Inferior parietal cortex (tissue), 1 donor: ENCODE measurements at regions not wholly inside any gene's neighbourhood (a gene's known extent, or its start where the extent isn't known, plus 50 kb on each side); places are given as distances from the start of the nearest gene placed in this dataset.
"Not testable (repeated sequence)": the region's sequence is repeated elsewhere in the genome, so short reads cannot be mapped to it uniquely, and the experiment has no call there.

Source experiments
- DNase-seq: peaks from one replicate; pipeline ENCODE4 v3.0.0-alpha.2; 2016; ENCODE audit errors: extremely low spot score

DNA sequence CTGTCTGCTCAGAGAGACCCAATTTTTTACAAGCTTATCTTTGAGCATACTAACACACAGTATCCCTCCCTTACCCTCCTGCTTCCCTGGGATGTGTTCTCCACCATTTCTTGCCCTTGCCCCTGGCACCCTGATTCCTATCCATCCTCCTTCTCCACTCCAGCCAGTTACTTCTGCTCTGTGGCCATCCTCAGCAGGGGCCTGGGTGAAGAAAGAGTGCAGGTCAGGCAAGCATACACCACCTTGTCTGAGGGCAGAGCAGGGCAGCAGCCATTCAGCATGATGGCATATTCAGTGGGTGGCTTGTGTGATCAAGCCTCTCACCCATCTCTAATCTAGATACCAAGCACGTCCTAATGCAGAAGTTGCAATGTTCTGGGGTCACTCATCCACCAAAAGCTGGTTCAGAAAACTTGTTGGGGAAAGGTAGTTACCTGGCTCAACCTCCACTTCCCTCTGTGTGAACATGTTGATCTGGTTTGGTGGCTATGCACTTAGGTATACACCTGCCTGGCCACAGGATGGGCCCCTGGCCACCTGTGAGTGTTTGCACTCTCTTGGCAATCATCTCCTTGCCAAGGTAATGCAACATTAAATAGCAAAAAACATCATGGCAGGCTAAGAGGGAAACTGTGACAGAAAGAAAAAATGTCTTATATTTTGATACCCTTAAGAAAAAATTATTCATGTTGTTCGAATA lies 900.3 kb upstream of the MIR17HG start:
- no peak for DNase-seq

DNA sequence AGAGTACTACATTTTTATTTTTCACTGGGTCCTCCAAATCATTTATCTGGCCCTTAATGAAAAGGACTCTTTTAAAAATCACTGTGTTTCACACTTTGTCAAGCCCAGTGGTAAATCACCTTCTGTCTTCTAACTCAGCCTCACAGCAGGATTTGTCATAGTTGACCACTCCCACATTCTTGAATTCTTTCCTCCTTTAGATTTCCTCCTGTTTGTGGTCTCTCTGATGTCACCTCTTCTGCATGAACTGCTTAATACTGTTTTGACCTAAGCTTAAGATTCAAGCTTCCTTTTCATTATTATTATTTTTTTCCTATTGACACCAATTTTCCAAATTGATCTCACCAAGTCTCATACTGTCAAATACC lies 899.8 kb upstream of the MIR17HG start:
- no peak for DNase-seq

DNA sequence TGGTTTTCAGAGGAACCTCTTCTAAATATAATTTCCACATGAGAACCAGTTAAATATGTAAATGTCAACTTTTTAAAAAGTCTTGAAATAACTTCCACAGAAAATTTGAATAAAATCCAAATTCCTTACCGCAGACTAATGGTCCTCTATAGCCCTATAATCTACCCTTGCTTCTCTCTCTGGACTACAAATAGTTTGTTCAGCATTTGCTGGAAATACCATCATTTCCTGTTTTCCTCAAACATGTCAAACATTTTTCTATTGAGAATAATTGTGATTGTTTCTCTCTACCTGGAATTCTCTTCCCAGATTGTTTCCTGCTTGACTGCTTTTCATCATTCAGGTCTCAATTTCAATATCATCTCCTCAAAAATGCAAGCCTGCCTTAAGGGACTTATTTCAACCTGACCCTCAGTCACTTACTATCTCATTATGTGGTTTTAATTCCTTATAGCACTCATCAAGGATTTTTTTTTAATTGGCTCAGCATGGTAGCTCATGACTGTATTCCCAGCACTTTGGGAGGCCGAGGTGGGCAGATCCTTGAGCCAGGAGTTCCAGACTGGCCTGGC lies 898.9 kb upstream of the MIR17HG start:
- no peak for DNase-seq

DNA sequence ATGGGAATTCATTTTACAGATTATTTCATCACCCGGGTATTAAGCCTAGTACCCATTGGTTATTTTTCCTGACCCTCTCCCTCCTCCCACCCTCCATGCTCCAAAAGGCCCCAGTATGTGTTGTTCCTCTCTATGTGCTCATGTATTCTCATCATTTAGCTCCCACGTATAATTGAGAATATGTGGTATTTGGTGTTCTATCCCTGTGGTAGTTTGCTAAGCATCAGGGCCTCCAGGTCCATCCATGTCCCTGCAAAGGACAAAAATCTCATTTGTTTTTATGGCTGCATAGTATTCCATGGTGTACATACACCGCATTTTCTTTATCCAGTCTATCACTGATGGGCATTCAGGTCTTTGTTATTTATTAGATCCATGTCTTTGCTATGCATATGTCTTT lies 894.1 kb upstream of the MIR17HG start:
- no peak for DNase-seq

DNA sequence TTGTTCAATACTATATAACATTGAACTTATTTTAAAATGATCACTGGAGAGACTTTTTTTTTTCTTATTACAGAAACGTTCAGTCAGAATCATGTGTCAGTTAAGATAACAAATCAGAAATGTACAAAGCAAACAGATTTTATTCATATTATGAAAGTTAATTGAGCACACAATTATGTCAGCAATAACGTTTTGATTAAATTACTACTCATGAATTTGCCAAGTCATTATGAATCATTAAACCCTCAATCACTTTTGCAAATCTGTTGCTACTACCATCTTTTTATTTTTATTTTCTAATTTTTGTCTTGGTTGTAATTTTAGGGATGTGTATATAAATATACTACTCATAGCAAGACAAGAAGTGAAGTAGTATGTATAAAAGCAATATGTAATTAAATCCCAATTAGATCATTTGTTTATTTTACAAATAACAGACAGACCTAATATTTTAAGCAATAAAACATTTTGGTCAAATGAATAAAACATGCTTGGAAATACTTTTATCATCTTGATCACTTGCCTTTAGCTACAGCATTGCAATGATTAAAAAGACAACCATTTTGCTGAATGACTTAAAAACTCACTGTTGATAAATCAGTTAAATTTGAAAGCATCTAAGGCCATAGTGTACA lies 893.4 kb upstream of the MIR17HG start:
- DNase-seq: no peak

DNA sequence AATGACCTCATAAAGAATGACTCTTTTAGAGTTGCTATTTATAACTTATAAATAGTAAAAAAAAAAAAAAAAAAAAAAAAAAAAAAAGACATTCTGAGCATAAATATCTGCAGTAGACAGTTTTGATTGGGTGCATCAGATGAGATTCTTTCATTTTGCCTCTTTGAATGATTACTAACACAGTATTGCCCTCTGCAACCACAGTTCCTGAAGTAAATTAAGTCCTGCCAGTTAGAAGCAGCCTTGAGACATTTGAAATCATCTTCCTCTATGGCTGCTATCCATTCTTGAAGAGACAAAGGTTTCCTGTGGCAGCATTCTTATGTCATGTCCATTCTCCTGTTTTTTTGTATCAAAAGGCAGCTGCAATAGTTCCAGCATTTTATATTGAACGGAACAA lies 892.4 kb upstream of the MIR17HG start:
- no peak for DNase-seq

DNA sequence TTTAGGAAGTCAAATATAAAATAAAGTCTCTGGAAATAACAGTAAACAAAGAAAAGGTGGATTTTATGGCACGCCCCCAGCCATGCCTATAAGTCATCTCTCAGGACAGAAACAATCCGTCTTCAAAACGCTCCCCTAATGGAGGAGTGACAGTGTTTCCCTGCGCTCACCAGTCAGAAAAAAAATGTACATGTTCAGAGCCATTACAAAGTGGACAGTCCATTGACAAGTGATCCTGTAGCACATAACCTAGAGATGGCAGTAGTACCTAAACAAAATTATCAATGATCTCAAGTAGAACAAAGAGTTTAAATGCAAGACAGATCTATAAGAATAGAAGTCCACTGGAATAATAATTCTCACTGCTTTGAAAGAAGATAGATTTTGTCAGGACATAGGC lies 891.7 kb upstream of the MIR17HG start:
- no peak for DNase-seq

DNA sequence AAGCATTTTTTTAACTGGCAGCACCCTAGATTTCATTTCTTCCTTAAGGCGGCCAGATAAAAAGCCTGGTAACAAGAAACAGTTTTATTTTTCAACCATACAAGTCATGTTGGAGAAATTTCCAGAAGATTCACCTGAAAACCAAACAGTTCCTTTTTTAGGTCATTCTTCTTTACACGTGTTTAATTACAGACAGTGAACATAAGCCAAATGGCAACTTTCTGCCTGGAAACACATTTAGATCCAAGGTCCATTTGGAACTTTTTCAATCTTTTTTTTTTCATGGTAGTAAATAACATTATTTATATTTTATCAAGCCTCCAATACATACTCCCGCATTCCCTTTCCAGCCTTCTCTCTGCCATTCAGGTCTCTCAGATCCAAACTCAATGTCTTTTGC lies 886.1 kb upstream of the MIR17HG start:
- DNase-seq: no peak

DNA sequence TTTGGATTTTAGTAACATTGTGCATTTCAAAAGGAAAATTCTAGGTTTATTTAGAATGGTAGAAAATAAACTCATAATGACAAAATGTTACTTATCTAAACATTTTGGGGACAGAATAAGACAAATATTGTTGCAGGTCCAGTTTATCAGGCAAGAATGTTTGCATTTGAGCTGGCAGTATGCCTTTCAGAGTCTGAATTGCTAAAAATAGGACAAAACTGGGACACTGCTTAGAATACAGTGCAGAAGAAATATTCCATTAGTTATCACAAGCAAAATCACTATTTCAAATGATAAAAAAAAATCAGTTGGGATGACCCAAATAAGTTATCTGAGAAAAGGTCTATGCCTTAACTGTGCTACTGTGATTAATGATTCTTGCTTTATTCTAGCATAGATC lies 870.3 kb upstream of the MIR17HG start:
- DNase-seq: peak; percentile 11

DNA sequence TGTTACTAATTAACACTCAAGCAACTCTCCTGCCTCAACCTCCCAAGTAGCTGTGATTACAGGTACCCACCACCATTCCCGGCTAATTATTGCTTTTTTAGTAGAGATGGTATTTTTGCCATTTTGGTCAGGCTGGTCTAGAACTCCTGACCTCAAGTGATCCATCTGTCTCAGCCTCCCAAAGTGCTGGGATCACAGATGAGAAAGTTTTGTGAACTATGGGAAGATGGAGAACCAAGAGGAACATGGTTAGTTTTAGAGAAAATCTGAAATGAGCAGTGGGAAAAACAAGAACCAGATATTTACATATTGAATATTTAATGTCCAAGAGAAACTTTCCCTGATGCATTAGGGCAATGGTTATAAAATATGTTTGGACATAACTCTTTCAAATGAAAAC lies 863.6 kb upstream of the MIR17HG start:
- no peak for DNase-seq

DNA sequence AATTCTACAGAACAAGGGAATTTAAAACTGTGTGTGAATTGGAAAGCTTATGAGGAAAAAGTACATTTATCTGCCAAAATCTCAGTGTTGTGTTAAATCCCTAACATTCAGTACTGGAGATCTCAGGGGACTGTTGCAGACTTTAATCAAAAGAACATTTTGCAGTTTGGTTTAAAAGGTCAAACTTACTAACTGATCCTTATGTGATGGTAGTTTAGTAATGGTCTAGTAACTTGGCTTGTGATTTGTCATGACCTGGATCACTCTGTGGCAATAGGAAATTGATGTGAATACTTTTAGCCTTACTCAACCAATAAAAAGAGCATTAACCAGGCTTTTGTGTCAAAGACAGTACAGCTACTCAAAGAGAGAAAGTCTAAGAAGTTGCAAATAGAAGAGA lies 862.1 kb upstream of the MIR17HG start:
- no peak for DNase-seq

DNA sequence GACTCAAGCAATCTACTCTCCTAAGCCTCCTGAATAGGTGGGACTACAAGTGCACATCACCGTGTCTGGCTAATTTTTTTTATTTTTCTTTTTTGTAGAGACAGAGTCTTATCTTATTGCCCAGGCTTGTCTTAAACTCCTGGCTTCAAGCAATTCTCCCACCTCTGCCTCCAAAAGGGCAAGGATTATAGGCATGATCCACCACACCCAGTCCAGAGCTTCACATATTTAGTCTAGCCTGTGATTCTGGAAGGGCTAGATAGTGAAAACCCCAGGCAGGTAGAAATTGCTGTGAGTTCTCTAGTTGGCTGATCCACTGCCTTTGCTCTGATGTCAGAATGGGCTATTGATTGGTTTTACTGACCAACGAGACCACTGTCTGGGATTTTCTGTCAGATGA lies 854.6 kb upstream of the MIR17HG start:
- peak; percentile 17 for DNase-seq

DNA sequence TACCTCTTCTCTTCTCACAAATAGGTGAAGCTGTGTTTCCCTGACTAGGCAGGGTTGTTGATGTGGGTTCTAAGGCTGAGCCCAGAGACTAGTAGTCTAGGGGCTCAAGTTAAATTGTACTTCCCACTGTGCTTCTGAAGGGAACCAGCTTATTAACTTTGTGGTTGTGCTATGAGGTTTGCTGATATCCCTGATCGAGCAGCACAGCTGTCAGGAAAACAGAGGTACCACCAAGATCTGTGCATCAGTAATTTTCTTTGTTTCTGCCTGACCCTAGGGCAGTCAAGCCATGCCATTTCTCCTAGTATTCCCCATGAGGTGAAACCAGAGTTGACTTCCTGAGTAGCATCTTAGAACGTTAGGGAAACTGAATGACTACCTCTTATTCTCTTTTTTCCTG lies 853.8 kb upstream of the MIR17HG start:
- no peak for DNase-seq

DNA sequence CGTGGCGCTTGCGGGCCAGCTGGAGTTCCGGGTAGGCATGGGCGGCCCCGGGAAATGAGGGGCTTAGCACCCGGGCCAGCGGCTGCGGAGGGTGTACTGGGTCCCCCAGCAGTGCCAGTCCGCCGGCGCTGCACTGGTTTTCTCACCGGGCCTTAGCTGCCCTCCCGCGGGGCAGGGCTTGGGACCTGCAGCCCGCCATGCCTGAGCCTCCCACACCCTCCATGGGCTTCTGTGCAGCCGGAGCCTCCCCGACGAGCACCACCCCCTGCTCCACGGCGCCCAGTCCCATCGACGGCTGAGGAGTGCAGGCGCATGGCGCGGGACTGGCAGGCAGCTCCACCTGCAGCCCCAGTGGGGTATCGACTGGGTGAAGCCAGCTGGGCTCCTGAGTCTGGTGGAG lies 852.6 kb upstream of the MIR17HG start:
- not testable (repeated sequence) for DNase-seq

DNA sequence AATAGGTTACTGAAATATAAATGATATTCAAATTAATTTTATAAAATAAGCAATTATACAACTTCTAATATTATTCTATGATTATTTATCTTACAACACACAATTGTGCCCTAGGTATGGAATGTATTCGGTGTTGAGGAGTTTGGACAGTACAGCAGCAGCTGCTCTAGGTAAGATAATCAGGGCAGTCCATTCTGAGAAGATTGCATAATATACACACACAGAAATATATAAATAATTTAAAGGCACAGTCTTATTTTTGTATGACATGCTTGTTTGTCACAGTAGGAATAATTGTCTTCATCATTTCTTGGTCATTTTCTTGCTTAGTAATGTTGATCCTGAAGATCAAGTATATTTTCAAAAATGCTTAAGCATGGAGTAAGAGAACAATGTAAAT lies 849.4 kb upstream of the MIR17HG start:
- DNase-seq: no peak

DNA sequence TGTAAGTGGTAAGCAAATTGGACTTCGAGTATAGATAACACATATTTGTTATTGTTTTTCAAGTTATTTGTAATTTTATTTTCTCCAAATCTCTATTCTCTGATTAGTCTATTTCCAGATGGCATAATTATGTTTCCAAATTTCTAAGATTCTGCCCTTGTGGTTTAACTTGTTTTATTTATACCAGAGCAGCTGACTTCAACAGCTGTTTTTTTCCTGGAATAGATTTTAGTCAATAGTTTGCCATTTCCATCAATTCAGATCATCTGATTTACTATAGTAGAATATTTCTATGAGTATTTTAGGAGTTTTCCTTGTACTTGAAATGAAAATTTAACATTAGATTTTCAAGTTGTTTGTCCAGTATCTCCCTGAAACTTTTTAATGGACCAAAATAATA lies 848.7 kb upstream of the MIR17HG start:
- no peak for DNase-seq

DNA sequence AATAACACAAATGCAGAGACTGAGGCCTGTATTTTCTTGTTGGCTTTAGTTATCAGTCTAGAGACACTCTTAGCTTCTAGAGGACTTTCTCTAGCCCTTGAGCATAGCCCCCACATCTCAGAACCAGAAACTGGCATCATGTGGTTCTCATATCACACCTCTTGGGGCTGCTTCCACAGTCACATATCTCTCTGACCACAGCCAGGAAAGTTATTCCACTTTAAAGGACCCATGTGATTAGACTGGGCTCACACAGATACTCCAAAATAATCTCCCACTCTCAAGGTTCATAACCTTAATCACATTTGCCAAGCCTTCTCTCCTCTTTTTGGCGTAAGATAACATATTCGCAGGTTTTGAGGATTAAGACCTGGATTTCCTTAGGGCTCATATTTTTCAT lies 846.9 kb upstream of the MIR17HG start:
- no peak for DNase-seq

DNA sequence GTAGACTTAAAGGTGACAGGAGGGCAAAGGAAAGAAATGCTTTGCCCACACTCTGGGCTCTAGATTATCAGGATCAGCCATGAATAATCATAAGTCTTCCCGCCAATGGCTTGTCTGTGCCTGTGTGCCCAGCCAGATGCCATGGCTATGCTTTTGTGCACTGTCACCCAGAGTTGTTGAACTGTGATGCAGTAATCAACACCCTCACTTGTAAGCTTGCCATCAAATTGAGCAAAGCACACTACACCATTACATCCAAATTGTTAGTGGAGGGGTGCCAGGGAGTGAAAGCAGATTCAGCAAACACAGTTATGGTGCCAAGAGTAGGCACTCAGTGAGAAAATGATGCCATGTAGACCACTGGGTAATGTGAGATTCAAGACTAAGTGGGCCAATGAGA lies 845.3 kb upstream of the MIR17HG start:
- no peak for DNase-seq

DNA sequence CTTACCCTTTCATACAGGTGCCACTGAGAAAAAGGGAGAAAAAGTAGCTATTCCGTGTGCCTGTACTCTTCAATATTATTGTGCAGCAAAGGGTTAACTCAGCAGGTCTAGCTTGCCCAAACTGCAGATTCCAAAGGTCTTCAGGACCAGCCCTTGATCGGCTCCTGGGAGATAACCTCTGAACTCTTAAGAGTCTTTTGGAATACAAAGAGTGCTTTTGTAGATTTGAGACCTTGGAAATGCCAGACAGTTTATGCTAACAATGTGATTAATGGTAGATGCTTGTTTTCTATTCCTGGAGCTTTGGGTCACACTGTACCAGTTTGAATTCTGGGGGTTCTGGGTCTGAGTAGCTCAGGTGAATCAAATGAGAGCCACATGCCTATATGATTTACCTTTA lies 844.7 kb upstream of the MIR17HG start:
- no peak for DNase-seq

DNA sequence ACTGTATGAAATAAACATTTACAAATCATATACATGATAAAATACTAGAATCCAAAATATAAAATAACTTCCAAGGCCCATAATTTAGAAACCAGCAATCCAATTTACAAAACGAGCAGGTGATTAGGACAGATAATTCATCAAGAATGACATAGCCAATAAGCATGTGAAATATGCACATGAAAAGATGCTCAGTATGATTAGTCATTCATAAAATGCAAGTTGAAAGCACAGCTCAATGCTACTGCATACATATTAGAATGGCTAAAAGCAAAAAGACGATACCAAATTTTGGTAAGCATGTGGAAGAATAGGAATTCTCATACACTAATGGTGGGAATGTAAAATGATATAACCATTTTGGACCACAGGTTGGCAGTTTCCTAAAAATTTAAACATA lies 837.2 kb upstream of the MIR17HG start:
- no peak for DNase-seq

DNA sequence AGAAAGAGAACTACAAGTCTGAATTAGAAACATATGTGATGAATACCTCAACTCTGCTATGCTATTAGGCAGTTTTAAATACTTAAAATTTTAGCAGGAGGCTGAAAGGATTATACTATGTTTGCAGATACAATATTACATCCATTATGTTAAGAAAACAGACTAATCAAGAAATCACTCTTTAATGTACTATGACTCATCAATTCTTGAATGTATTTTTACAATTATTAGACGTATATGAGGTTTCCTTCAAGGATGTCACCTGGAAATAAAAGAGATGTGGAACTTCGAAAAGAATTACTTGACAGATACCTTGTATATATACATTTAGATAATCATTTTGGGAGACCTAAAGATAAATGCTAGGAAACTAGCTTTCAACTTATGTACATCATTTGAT lies 835.6 kb upstream of the MIR17HG start:
- no peak for DNase-seq

DNA sequence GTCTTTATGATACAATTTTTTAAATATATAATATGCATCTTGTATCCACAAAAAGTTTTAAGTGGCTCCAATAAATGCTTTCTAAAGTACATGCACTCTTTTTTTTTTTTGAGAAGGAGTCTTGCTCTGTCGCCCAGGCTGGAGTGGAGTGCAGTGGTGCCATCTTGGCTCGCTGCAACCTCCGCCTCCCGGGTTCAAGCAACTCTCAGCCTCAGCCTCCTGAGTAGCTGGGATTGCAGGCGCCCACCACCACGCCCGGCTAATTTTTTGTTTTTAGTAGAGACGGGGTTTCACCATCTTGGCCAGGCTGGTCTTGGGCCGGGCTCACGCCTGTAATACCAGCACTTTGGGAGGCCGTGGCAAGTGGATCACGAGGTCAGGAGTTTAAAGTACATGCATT lies 832.8 kb upstream of the MIR17HG start:
- not testable (repeated sequence) for DNase-seq

DNA sequence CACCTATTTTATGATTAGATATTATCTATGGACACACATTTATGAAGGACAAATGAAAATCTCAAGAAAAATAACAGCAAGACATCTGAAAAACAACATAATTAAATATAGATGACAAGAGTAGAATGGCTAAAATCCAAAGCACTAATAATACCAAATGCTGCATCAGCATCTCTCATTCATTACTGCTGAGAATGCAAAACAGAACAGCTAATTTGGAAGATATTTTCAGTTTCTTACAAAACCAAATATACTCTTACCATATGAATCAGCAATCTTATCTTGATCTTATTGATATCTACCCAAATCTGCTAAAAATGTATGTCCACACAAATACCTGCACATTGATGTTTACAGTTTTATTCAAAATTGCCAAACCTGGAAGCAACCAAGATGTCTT lies 829.1 kb upstream of the MIR17HG start:
- DNase-seq: no peak

DNA sequence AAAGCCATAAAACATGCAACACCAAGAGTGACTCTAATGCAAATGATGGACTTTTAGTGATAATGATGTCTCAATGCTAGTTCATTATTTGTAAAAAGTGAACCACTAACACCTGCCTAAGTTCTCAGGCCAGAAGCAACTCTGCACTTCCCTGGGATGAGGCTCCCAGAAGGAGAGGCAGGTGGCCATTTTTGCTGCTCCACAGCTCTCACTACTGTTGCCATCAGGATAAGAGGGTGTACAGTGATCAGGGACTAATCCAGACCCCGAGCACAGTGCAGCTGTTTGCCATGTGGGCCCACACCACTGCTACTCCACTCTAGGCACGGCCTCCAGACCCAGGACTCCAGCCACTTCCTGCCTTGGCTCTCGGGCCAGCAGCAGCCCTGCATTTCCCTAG lies 828.3 kb upstream of the MIR17HG start:
- no peak for DNase-seq
